ENCODE measurements at regions not wholly inside any gene's neighbourhood (a gene's known extent, or its start where the extent isn't known, plus 50 kb on each side); places are given as distances from the start of the nearest gene placed in this dataset.

- in situ Hi-C loops (cut with HindIII; ENCODE audit: low sequenced_read_pairs): no loop called here
Measured at GRCh38 chr15:69648775-69649735, 196.4 kb downstream of the RPLP1 start.

DNA sequence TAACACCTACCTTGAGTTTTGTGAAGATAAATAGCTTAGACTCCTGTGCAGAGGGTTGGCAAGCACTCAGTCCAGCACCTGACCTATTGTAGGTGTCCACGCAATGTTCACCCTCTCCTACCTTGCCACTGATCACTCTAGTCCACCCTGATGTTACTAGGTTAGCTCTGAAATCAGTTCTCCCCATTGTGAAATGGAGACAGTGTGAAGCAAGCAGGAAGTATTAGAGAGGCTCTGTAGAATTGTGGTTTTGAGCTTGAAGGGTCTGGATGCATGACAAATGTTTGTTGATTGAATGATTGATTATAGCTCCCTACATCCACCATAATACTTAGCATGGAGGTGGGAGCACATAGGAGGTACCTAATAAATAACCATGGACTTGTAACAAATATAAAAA, 199.7 kb downstream of the RPLP1 start:
- in situ Hi-C loops (cut with HindIII; ENCODE audit: low sequenced_read_pairs): no loop called here

GRCh38 chr15:69652751-69653305, 200.2 kb downstream of the RPLP1 start:
- in situ Hi-C loops (cut with HindIII; ENCODE audit: low sequenced_read_pairs): no loop called here

- in situ Hi-C loops (cut with HindIII; ENCODE audit: low sequenced_read_pairs): no loop called here
Measured at GRCh38 chr15:69653306-69653705, 200.7 kb downstream of the RPLP1 start.

GRCh38 chr15:69653846-69654245, 201.2 kb downstream of the RPLP1 start:
- in situ Hi-C loops (cut with HindIII; ENCODE audit: low sequenced_read_pairs): no loop called here

DNA sequence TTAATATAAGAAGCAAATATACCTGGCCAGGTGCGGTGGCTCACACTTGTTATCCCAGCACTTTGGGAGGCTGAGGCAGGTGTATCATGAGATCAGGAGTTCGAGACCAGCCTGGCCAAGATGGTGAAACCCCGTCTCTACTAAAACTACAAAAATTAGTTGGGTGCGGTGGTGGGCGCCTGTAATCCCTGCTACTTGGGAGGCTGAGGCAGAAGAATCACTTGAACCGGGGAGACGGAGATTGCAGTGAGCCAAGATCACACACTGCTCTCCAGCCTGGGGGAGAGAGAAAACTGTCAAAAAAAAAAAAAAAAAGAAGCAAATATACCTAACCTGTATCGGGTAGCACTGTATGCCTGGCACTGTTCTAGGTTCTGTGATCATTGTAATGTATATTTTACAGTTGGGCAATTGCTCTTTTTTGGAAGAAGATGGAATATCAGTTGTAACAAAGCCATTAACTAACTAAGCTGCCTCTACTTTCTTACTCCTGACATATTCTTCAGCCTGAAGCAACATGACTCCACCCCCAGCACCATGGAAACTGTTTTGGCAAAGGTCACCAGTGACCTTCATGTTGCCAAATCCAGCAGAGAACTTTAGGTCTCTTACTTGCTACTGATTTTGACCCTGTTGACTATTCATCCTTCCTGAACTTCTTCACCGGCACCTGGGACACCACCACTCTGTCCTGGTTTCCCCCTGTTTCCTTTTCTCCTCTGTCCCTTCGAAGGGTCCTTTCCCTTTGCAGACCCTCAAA, 203.8 kb downstream of the RPLP1 start:
- in situ Hi-C loops (cut with HindIII; ENCODE audit: low sequenced_read_pairs): no loop called here

DNA sequence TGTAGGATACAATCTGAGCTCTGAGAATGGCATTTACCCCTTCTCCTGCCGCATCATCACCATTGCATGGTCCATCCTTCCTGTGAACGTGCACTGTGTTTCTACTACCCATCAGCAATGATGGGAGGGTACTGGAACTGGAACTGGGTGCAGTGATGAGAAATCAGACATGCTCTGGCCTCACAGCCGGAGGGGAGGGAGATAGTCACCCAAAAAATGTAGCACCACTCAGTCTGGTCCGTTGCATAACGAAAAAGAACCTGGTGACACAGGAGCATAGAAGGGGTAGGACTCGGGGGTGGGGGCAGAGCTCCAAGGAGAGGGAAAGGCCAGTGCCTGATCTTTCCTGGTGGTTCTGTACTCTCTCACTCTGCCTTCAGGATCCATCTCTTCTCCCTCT, 205.0 kb downstream of the RPLP1 start:
- in situ Hi-C loops (cut with HindIII; ENCODE audit: low sequenced_read_pairs): no loop called here

DNA sequence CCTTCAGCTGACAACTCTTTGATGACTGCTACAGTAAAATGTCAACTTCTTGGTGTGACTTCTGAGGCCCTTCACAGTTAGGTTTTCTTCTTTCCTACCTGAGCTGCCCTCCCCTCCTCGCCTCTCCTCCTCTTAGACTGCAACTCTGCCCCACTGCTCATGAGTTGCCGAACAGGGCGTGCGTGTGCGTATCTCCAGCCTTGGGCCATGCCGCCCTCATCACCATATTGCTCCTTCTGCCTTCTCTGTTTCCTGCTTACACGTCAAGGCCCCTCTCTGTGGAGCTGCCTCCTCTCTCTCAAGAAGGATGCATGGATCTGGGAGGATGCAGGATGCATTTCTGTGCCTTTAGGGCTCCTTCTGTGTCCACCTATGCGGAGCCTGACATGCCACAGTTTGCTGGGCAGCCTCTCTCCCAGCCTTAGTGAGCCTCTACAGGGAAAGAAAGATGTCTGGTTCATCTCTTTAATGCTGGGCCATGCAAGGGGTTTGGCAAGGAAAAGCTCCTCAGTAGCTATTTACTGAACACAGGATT, 205.9 kb downstream of the RPLP1 start:
- in situ Hi-C loops (cut with HindIII; ENCODE audit: low sequenced_read_pairs): no loop called here

GRCh38 chr15:69659454-69660050, 206.9 kb downstream of the RPLP1 start:
- in situ Hi-C loops (cut with HindIII; ENCODE audit: low sequenced_read_pairs): no loop called here

DNA sequence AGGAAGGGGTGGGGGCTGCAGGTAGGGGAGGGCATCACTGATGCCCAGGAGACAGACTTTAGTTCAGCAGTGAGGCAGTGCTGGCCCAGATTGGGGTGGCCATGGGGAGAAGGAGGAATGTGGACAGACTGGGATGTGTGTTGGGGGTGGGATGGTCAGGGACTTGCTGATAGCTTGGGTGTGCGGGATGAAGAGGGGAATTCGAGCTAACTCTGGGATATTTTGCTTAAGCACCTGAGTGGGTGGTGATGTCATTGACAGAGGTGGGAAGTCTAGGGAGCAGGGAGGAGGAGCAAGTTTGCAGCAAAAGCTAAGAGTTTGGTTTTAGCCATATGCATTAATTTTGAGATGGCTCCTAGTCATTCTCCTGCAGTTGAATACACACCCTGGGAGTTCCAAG, 207.5 kb downstream of the RPLP1 start:
- in situ Hi-C loops (cut with HindIII; ENCODE audit: low sequenced_read_pairs): no loop called here

GRCh38 chr15:69660658-69661405, 208.2 kb downstream of the RPLP1 start:
- in situ Hi-C loops (cut with HindIII; ENCODE audit: low sequenced_read_pairs): no loop called here

- in situ Hi-C loops (cut with HindIII; ENCODE audit: low sequenced_read_pairs): no loop called here
Measured at GRCh38 chr15:69661446-69661845, 208.8 kb downstream of the RPLP1 start.

- in situ Hi-C loops (cut with HindIII; ENCODE audit: low sequenced_read_pairs): no loop called here
Measured at GRCh38 chr15:69661871-69662644, 209.4 kb downstream of the RPLP1 start.

DNA sequence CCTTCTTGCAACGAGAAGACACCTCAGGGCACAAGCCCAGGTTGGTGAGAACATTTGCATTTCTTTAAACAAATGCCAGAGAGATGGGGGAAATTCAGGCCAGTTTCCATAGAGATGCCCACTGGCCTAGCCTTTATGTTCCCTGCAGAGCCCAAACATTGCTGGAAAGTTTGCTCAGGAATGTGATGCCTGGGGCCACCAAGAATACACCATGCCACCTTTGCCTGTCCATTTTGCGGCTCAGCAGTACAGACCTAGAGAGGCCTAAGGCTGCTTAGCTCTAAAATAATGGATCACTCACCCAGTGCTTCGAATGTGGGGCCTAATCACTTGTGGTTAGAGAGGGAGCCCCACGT, 210.0 kb downstream of the RPLP1 start:
- in situ Hi-C loops (cut with HindIII; ENCODE audit: low sequenced_read_pairs): no loop called here

- in situ Hi-C loops (cut with HindIII; ENCODE audit: low sequenced_read_pairs): no loop called here
Measured at GRCh38 chr15:69663441-69663840, 210.8 kb downstream of the RPLP1 start.

DNA sequence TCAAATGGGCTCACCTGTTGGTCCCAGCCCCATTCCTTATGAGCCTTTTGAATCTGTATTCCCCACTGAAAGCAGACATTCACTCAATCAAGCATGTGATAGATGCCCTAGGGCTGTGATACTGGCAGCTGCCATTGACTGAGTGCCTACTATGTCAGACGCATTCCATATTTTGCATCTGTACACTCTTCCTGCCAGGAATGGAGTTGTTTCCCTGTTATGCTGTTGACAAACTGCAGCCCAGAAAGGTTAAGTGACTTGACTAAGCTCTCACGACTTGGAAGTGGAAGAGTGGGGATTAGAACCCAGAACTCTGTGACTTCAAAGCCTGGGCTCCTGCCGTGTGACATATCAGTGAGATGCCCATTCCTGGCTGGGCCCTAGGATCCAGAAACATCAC, 211.4 kb downstream of the RPLP1 start:
- in situ Hi-C loops (cut with HindIII; ENCODE audit: low sequenced_read_pairs): no loop called here

DNA sequence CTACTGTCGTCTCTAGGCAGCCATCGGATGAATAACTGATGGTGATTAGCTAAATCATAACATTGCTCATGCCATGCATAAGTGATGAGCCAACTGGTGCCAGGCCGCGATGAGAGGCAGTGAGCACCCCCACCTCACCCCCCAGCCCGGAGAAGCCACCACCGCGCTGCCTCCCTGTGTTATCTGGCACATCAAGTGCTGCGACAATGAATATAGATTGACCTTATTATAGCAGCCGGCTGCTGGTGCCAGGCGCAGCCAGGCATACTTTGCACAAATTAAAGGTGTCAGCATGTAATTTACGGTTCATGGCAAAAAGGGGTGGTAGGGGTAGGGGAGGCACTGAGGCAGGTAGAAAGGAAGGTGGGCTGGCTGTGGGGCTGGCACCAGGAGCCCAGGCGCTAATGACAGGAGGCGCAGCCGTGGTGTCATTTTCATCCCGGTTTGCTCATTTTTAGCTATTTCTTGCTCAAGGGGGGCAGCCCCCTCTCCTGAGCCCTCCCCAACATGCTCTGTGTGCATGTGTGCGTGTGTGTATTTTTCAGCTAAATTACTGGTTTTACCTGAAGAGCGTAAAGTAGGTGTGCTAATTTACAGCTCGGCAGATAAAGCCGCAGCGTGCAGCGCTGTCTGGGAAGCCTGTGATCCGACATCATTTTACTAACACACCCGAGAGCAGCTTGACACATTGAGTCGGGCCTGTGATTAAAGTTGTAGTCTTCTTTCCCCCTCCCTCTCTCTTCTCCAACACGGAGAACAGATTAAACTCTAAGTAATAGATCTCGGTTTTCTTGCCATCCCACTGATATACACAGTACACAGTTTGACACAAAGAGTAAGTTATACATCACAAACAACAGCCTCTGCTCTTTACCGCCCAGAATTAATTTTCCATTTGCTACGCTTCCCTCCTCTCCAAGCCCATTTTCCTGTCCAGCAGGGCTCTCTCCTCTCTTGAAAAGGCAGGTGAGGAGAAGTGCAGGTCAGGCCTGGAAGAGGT, 212.3 kb downstream of the RPLP1 start:
- in situ Hi-C loops (cut with HindIII; ENCODE audit: low sequenced_read_pairs): no loop called here

GRCh38 chr15:69665641-69666111, 213.1 kb downstream of the RPLP1 start:
- in situ Hi-C loops (cut with HindIII; ENCODE audit: low sequenced_read_pairs): no loop called here
